ENCODE measurements at regions not wholly inside any gene's neighbourhood (a gene's known extent, or its start where the extent isn't known, plus 50 kb on each side); places are given as distances from the start of the nearest gene placed in this dataset.

DNA sequence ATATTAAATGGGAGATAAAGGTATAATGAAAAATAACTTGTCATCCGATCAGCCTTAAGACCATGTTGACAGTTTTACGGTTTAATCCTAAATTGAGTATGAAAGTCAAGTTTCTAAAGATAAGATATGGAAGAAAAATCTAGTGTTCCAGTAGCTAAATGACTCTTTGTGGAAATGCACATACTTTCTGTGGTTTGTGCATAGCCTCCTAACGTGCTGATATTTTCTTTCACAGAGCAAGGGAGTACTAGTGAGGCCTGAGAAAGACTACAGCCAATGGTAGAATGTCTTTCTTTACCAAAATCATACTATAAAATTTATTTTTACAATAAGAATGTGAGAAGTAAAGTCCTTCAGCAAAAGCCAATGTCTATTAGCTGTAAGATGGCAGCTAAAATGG is 430.6 kb upstream of the RGMA start:
- DNase-seq (no peak), ATAC-seq (ENCODE audit: low read depth) (no peak)
- Histone ChIP-seq H3K56ac (ENCODE audit: extremely low read depth, insufficient read depth, low read length) (no peak overlapping the region), H3K4me3 (ENCODE audit: insufficient read depth, low read depth, low read length) (no peak overlapping the region), H2AK5ac (ENCODE audit: low read depth, low read length) (no peak overlapping the region), H3K27me3 (ENCODE audit: control insufficient read depth, insufficient read depth, low read length) (no peaks in the 10 kb centered on the region), H3K4me2 (ENCODE audit: low read depth, low read length) (no peak overlapping the region), H2BK15ac (ENCODE audit: low read depth, low read length) (no peak overlapping the region), H4K91ac (ENCODE audit: insufficient read depth, low read depth, low read length) (no peak overlapping the region), H3K23ac (ENCODE audit: low read depth, low read length) (no peak overlapping the region), H2BK120ac (ENCODE audit: low read depth, low read length) (no peak overlapping the region), H3K4ac (ENCODE audit: low read depth, low read length) (no peak overlapping the region), H2BK5ac (ENCODE audit: low read depth, low read length, poor library complexity, severe bottlenecking) (no peak overlapping the region), H3K9me1 (ENCODE audit: insufficient read depth, low read length) (no peaks in the 10 kb centered on the region), H3K9me3 (ENCODE audit: control insufficient read depth, insufficient read depth, low read length) (peaks cover 9% of the 10 kb centered on the region), H4K5ac (ENCODE audit: low read depth, low read length) (no peak overlapping the region), H3K14ac (replicated peaks; ENCODE audit: low read depth, low read length) (no peak overlapping the region), H3K18ac (ENCODE audit: low read depth, low read length) (no peak overlapping the region), H4K8ac (ENCODE audit: low read depth in 2 of 2, low read length in 2 of 2) (no peak overlapping the region), H2AK9ac (replicated peaks; ENCODE audit: low read depth, low read length, poor library complexity) (no peak overlapping the region), H3K27ac (ENCODE audit: insufficient read depth, low read length) (no peak overlapping the region), H3K79me1 (ENCODE audit: low read depth in 1 of 2, low read length in 2 of 2) (no peaks in the 10 kb centered on the region), H2AFZ (replicated peaks; ENCODE audit: low read length, poor library complexity) (no peak overlapping the region), H2BK20ac (ENCODE audit: low read depth, low read length) (no peak overlapping the region), H3K4me1 (ENCODE audit: control insufficient read depth, insufficient read depth, low read length) (no peaks in the 10 kb centered on the region), H3K9ac (ENCODE audit: low read depth, low read length) (no peak overlapping the region), H4K20me1 (ENCODE audit: insufficient read depth, low read length) (no peaks in the 10 kb centered on the region), H3K36me3 (ENCODE audit: control insufficient read depth, insufficient read depth, low read length) (no peaks in the 10 kb centered on the region)
- CTCF ChIA-PET: no interaction called here
- no TSS peak for BruUV-seq (replicated peaks)
- intact Hi-C loops (cut with micrococcal nuclease) (no loop called here), in situ Hi-C loops (cut with MboI; ENCODE audit: low sequenced_read_pairs) (no loop called here), dilution Hi-C loops (cut with HindIII; ENCODE audit: low sequenced_read_pairs, unreplicated experiment) (no loop called here)
- no CpG with 5 or more reads among the region's 3 CpGs for WGBS, 2 experiments (ENCODE audit: extremely low coverage in 2 of 2, insufficient read length in 1 of 2)
- TF ChIP-seq CEBPB (IDR thresholded peaks at IDR 0.05; ENCODE audit: low read depth, low read length): no peak
- TF ChIP-seq, protein P1, sequence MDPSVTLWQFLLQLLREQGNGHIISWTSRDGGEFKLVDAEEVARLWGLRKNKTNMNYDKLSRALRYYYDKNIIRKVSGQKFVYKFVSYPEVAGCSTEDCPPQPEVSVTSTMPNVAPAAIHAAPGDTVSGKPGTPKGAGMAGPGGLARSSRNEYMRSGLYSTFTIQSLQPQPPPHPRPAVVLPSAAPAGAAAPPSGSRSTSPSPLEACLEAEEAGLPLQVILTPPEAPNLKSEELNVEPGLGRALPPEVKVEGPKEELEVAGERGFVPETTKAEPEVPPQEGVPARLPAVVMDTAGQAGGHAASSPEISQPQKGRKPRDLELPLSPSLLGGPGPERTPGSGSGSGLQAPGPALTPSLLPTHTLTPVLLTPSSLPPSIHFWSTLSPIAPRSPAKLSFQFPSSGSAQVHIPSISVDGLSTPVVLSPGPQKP (IDR thresholded peaks at IDR 0.05; ENCODE audit: borderline replicate concordance, low read depth, low read length): no peak
- no peak for TF ChIP-seq CHD1 (IDR thresholded peaks at IDR 0.05; ENCODE audit: low read depth, low read length)
- TF ChIP-seq SMC3 (IDR thresholded peaks at IDR 0.05; ENCODE audit: low read depth, low read length): no peak
- no peak for TF ChIP-seq RFX5 (IDR thresholded peaks at IDR 0.05; ENCODE audit: low read depth, low read length)
- TF ChIP-seq MAZ (IDR thresholded peaks at IDR 0.05; ENCODE audit: borderline replicate concordance, low read depth, low read length): no peak
- TF ChIP-seq, protein P2, sequence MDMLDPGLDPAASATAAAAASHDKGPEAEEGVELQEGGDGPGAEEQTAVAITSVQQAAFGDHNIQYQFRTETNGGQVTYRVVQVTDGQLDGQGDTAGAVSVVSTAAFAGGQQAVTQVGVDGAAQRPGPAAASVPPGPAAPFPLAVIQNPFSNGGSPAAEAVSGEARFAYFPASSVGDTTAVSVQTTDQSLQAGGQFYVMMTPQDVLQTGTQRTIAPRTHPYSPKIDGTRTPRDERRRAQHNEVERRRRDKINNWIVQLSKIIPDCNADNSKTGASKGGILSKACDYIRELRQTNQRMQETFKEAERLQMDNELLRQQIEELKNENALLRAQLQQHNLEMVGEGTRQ (IDR thresholded peaks at IDR 0.05; ENCODE audit: low read depth, low read length): no peak
- no peak for TF ChIP-seq MAFK (IDR thresholded peaks at IDR 0.05; ENCODE audit: low read depth, low read length)
- POLR2A ChIA-PET (ENCODE audit: unreplicated experiment): no interaction called here
